Stomach (tissue), 4 donors: ENCODE measurements at regions not wholly inside any gene's neighbourhood (a gene's known extent, or its start where the extent isn't known, plus 50 kb on each side); places are given as distances from the start of the nearest gene placed in this dataset.

ENCODE experiments used
- EP300 ChIP-seq: sonication (generic); formaldehyde crosslinking; IDR thresholded peaks from one replicate; pipeline ENCODE4 v1.6.1; 2017; ENCODE audit warnings: antibody characterized with exemption
- POLR2A ChIP-seq, 4 donors: fragments of 450-650 bp; IDR thresholded peaks; one replicate each; pipeline ENCODE4 v1.6.1; 2016; ENCODE audit warnings: antibody characterized with exemption in 4 of 4, control low read depth in 2 of 4, mild to moderate bottlenecking in 1 of 4, moderate library complexity in 1 of 4
- POLR2AphosphoS5 ChIP-seq, 3 donors: sonication (generic); formaldehyde crosslinking; IDR thresholded peaks; one replicate each; pipeline ENCODE4 v1.6.1; 2016; ENCODE audit warnings: antibody characterized with exemption in 3 of 3
- TF ChIP-seq, protein P1 (sequence below), 7 experiments: fragments of 450-650 bp in 4 of 7; fragments of 200-600 bp in 3 of 7; sonication (generic) in 3 of 7; IDR thresholded peaks; one replicate each; pipeline ENCODE4 v1.5.1; 2016 to 2019; ENCODE audit warnings: antibody characterized with exemption in 7 of 7, control low read depth in 2 of 7, mild to moderate bottlenecking in 1 of 7

- TF ChIP-seq, protein P1, sequence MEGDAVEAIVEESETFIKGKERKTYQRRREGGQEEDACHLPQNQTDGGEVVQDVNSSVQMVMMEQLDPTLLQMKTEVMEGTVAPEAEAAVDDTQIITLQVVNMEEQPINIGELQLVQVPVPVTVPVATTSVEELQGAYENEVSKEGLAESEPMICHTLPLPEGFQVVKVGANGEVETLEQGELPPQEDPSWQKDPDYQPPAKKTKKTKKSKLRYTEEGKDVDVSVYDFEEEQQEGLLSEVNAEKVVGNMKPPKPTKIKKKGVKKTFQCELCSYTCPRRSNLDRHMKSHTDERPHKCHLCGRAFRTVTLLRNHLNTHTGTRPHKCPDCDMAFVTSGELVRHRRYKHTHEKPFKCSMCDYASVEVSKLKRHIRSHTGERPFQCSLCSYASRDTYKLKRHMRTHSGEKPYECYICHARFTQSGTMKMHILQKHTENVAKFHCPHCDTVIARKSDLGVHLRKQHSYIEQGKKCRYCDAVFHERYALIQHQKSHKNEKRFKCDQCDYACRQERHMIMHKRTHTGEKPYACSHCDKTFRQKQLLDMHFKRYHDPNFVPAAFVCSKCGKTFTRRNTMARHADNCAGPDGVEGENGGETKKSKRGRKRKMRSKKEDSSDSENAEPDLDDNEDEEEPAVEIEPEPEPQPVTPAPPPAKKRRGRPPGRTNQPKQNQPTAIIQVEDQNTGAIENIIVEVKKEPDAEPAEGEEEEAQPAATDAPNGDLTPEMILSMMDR (IDR thresholded peaks at IDR 0.05), result no peak
- TF ChIP-seq EP300 (no peak), POLR2AphosphoS5 (IDR thresholded peaks at IDR 0.05) (no peak), POLR2A (IDR thresholded peaks at IDR 0.05) (no peak)
Measured at GRCh38 chr1:50350421-50350820, 72.8 kb downstream of the DMRTA2 start.
